Erythroblast (primary cell): ENCODE measurements at regions not wholly inside any gene's neighbourhood (a gene's known extent, or its start where the extent isn't known, plus 50 kb on each side); places are given as distances from the start of the nearest gene placed in this dataset.

Experiments
- GATA1 ChIP-seq: IDR thresholded peaks from 2 replicates; pipeline ENCODE4 v1.6.1; 2011; ENCODE audit warnings: low read depth, mild to moderate bottlenecking, control low read depth, low read length, moderate library complexity
- POLR2A ChIP-seq: IDR thresholded peaks from 2 replicates; pipeline ENCODE4 v1.6.1; 2011; ENCODE audit warnings: mild to moderate bottlenecking, low read length

DNA sequence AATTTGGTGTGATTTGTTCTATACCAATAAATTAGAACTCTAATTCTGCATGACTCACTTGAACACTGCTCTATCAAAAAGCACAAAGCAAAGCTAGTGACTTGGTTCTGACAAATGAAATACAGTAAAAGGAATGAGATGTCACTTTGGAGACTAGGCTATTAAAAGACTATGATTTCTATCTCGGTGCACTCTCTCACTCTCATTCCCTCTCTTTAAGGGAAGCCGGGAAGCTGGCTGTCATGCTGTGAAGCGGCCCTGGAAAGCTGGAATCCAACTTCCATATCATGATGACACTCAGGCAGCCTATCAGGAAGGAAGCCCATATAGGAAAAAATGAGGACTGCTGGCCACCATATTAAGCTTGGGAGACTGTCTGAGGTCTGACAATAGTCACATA is 590.1 kb upstream of the CBLB start:
- no peak for TF ChIP-seq POLR2A
- no peak for TF ChIP-seq GATA1
